ENCODE measurements at regions not wholly inside any gene's neighbourhood (a gene's known extent, or its start where the extent isn't known, plus 50 kb on each side); places are given as distances from the start of the nearest gene placed in this dataset.

GRCh38 chr6:149212892-149213801, 104.4 kb upstream of the TAB2 start:
- TF ChIP-seq GATA2 (IDR thresholded peaks at IDR 0.05; ENCODE audit: low read depth, low read length) (no peak), GATA3 (IDR thresholded peaks at IDR 0.05; ENCODE audit: low read depth, low read length) (no peak)
